ENCODE measurements at regions not wholly inside any gene's neighbourhood (a gene's known extent, or its start where the extent isn't known, plus 50 kb on each side); places are given as distances from the start of the nearest gene placed in this dataset.
"Not testable (repeated sequence)": the region's sequence is repeated elsewhere in the genome, so short reads cannot be mapped to it uniquely, and the experiment has no call there.

DNA sequence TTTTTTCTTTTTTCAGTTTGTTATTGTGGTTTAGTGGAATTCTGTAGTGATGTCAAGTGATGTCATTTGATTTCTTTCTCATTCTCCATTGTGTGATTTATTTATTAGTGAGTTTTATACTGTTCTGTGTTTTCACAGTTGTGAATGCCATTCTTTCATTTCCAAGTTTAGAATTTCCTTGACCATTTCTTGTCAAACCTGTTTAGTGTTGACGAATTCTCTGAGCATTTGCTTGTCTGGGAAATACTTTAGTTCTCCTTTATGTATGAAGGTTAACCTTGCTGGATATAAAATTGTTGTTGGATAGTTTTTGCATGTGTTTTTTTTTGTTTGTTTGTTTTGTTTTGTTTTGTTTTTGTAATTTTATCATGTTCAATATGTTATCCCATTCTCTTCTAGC, 633.6 kb upstream of the FAT3 start:
- DNase-seq = no peak

DNA sequence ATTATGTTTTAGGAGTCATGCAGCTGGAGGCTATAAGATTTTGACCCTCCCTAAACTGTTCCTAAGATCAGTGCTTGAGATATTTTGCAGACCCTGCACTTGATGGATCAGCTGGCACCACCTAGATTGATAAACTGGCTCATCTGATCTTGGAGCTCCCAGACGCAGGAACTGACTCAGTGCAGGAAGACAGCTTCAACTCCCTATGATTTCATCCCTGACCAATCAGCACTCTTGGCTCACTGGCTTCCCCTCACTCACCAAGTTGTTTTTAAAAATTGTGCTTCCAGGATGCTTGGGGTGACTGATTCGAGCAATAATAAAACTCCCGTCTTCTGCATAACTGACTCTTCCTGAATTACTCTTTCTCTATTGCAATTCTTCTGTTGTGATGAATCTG, 637.5 kb upstream of the FAT3 start:
- DNase-seq = no peak

DNA sequence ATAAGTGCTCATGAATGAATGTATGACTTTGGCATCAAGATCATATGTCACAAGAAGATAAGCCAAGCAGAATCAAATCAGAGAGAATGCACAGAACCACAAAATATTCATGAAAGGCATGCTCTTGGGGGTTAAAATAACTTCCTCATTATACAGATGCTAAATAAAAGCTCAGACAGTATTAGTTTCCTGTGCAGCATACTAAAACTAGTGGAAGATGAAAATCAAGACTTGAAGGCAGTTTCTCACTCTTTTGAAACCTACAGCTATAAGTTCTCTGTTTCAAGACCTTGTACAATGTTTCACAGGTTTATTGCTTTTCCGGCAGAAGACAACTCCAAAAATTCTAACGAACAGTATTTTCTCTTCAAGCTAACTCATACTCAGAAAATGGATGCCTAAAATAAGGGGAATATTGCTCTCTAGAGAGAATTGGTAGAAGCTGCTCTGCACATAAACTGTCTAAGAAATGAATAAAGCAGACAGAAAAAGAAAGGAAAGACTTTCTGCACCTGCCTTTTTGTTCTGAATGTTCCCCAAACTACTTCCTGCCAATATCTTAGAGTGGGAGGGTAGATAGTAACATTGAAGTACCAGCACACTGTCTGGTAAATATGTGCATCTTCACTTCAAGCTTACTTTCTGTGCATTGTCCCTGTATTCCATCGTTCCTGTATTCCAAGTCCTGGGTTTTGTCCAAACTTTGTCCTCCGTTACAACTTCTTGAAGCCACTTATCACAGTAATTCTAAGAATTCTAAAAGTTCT, 639.4 kb upstream of the FAT3 start:
- DNase-seq = no peak

DNA sequence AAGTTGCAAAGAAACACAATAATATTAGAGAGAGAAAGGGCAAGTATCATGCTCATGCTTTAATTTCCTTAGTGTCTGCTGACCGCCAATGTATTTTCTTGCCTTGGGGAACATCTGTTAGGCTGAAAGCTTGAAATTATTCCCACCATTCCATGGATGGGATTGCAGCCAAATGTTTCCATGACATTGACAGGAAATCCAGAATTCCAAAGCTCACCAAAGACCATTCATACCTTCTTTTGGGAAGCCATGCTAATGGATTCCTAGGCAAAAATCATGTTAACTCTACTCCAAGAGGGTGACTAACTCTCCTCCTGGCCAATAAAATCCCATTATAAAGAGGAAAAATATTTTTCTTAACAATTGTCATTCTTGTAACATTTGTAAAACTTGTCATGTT, 661.4 kb upstream of the FAT3 start:
- no peak for DNase-seq

DNA sequence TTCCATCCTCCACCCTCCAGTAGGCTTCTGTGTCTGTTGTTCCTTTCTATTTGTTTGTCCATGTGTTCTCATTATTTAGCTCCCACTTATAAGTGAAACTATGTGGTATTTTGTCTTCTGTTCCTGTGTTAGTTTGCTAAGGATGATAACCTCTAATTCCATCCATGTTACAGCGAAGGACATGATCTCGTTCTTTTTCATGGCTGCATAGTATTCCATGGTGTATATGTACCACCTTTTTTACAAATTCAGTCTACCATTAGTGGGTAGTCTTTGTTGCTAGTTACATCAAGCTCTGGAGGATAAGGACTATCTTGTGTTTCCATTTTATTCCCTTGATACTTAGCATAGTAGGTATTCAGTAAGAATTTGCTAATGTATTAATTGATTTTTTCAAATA, 664.2 kb upstream of the FAT3 start:
- DNase-seq = no peak

DNA sequence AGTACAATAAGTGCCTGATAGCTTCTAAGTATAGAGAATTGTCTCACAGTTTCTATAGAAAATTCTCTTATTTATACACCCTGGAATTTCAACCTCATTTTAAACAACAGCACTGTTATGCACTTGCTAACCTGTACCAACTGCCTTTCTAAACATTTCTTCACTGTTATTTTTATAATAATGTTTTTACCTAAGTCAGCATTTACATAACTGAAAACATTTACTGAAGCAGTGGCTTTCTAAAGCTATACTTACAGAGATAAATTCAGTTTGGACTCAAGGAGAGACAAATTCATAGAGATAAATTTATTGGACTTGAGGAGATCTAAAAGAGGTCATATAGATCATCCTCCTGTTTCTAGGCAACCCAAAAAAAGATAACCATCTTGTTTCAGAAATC, 686.6 kb upstream of the FAT3 start:
- DNase-seq = no peak

DNA sequence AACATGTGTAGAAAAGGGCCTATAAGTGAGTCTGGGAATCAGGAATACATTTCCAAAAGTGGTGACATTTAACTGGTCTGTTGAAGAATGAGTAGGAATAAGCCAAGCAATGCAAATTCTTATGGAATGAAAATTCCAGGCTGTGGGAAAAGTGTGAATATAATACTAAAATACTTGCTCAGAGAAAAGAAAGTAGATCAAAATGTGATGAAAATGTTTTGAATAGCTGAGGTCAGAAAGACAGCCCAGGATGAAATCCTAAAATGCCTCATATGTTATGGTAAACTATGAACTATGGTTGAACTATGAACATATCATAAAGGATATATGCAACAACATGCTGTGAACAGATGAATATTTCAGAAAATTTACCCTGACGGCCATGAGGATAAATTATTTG, 688.3 kb upstream of the FAT3 start:
- no peak for DNase-seq

DNA sequence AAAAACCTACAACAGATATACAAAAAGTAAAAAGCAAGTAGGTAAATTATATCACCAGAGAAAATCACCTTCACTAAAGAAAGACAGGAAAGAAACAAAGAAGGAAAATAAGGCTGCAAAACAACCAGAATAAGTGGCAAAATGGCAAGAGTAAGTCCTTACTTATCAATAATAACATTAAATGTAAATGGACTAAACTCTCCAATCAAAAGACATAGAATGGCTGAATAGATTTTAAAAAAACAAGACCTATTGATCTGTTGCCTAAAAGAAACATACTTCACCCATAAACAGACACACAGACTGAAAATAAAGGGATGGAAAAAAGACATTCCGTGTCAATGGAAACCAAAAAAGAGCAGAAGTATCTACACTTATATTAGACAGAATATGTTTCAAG, 695.7 kb upstream of the FAT3 start:
- DNase-seq = no peak

DNA sequence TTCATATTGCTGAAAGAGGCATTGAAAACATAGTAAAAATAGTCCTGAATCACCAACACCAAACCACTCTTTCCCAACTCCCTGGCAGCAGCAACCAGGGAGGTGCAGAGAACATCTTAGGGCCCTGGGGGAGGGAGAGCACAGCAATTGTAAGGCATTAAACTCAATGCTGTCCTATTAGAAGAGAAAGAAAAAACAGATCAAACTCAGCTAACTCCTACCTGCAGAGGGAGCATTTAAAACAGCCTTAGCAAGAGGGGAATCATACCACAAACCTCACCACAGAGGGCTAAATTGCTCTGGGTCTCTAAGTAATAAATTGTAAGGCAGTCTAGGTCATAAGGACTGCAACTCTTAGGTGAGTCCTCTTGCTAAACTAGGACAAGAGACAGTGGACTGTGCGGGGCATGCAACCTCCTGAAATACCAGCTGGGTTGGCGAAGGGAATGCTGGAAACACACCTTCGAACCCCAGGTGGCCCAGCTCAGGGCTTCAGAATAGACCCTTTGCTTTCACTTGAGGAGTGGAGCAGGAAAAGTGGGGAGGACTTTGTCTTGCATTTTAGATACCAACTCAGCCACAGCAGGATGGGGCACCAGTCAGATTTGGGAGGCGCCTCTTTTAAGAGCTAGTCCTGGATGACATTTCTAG, 697.1 kb upstream of the FAT3 start:
- no peak for DNase-seq

DNA sequence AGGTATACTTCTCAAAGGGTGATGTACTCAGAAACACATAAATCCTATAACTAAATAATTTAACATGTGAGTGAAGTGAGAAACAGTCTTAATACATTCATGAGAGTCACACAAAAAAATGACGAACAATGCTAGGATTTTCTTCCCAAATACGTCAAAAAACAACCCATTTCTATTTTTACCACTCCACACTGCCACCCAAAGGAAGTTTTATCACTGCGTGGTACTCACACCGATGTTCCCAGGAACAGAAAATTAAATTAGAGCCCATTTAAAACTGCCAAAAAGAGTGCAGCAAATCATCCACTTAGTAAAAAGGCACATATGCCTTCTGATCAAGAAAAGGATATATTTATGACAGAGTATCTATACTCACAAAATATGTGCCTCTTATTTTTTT, 710.9 kb upstream of the FAT3 start:
- no peak for DNase-seq

DNA sequence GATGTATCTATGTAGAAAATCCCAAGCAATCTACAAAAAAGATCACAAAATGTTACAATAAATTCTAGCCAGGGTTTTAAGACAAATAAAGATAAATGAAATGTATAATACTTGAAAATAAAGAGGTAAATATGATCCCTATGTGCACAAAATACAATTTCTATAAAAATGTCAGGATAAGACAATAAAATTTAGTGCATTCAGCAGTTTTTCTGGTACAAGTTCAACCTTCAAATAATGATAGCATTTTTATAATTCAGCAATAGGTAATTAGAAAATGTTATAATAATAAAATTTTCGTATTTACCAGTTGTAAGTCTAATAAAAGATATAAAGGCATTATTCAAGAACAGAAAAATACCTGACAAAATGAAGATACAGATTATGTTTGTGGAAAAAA, 726.8 kb upstream of the FAT3 start:
- no peak for DNase-seq

DNA sequence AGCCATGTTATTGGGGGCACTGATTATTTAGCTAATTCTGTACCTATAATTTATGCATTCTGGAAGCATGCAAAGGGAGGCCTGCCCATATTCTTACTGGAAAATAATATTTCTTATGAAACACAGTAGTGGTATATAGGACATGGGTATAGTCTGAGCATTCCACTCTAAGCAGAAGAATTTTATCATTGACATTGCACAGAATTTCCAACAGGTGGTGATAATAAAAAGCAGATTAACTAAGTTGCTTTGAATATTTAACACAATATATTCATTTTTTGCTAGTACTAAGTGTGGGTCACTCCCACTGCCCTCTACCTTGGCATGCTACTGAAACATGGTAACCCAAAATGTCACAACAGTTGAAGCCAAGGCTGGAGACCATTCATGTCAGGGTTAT, 728.8 kb upstream of the FAT3 start:
- DNase-seq = no peak

DNA sequence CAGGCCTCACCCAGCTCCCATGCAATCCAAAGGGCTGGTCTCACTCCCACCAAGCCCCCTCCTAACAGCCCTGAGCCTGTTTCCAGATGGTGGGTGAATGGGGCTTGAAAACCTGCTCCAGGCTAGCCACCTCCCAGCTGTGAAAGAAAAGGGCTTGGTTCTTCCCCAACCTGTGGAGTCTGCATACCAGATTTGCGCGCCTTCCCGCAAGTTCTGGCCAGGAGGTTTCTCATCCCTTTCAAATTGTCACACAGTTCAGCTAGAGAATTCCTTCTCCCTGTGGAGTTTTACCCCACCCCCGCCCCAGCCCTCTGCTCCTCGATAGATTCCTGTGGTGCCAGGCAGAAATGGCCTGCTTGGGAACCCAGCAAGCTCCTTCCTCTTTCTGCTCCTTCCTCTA, 734.6 kb upstream of the FAT3 start:
- no peak for DNase-seq

DNA sequence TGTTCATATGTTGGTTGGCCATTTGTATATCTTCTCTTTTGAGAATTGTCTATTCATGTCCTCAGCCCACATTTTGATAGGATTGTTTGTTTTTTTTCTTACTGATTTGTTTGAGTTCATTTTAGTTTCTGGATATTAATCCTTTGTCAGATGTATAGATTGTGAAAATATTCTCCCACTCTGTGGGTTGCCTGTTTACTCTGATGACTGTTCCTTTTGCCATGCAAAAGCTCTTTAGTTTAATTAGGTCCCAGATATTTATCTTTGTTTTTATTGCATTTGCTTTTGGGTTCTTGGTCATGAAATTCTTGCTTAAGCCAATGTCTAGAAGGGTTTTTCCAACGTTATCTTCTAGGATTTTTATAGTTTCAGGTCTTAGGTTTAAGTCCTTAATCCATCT, 740.7 kb upstream of the FAT3 start:
- DNase-seq = not testable (repeated sequence)

DNA sequence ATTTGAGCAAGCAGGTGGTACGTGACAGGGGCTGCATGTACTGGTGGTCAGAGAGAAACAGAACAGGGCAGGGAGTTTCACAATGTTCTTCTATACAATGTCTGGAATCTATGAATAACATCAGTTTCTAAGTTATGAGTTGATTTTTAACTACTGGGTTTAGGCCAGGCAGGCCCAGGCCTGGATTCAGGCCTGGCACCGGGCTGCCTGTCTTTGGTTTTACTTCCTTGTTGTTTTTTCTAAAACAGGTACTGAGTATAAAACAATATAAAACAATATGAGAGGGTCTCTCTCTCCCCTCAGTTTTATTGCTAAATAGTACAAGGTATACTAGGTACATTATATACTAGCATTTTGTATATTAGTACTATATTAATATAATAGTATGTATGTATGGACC, 742.7 kb upstream of the FAT3 start:
- DNase-seq = not testable (repeated sequence)

DNA sequence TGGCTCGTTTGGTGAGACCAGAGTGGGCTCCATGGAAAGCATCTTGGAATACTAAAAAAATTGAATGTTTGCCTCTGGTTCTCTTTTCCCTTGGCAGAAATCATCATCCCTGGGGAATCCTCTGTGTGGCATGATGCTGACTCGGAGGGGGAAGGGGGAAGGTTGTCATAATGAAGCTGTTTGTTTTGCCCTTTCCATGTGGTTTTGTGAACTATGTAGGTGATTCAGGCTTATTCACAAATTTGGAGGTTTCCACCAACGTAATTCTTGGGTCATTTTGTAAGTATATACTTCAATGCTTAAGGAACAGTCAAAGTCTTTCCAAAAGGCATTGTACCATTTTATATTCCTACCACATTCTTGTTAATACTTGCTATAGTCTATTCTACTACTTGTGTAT, 754.0 kb upstream of the FAT3 start:
- no peak for DNase-seq

DNA sequence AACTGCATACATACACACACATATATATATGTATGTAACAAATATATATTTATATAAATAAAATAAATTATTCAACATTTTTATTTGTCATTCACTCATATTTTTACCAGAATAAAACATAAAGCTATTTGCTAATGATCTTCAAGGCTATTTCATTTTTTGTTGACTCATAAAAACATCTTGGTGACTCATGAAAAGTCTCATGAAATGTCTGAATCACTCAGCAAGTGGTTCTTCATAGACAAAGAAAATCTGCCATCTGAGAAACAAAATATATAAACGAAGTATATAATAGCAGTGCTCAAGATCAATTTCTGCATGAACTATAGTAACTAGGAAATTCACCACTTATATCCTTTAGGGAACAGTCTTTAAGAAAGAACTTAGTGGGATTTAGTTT, 764.8 kb upstream of the FAT3 start:
- DNase-seq = no peak

DNA sequence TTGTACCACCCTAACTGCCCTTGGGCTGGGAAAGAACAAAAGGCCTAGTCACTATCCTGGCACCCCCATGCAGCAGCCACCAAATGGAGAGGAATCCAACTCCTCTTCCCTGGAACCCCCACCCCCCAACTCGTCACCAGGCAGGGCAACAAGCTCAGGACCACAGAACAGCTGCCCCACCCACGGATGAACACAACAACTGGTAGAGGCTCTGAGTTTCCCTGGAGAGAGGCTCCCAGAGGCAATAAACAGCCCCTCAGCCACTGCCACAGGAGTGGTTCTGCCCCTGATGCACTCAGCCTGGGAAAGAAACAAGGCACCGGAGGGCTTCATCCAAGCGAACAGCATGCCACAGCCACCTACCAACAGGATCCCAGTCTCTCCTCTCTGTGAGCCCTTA, 778.4 kb upstream of the FAT3 start:
- no peak for DNase-seq

DNA sequence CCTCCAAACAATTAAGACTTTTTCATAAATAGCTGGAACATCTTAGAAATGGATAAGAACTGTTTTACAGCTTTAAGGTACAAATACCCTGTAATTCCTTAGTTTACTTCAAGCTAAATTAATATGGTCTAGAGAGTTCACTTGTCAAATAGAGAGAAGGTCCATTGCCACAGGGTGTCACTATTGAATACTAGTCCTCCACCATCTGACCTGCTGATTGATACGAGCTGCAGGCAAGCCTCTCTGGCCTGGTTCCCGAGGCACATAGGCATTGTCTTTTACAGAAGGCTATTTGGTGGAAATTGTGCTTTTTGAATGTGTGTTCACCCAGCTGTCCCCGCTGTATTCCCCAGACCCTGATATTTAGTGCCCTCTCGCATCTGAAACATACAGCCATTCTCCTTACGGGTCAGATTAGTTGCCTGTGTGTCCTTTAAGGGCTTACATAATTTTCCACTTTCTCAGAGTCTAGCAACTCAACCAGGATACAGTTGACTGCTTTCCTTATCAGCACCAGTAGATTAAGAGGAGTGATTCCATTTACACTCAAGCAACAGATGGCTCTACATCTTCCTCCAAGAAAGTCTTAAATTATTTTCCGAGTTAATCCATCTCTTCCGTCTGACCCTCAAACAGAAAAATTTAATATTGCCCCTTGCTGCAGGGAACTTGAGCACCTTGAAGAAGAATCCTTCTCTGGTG, 788.8 kb upstream of the FAT3 start:
- DNase-seq = no peak

DNA sequence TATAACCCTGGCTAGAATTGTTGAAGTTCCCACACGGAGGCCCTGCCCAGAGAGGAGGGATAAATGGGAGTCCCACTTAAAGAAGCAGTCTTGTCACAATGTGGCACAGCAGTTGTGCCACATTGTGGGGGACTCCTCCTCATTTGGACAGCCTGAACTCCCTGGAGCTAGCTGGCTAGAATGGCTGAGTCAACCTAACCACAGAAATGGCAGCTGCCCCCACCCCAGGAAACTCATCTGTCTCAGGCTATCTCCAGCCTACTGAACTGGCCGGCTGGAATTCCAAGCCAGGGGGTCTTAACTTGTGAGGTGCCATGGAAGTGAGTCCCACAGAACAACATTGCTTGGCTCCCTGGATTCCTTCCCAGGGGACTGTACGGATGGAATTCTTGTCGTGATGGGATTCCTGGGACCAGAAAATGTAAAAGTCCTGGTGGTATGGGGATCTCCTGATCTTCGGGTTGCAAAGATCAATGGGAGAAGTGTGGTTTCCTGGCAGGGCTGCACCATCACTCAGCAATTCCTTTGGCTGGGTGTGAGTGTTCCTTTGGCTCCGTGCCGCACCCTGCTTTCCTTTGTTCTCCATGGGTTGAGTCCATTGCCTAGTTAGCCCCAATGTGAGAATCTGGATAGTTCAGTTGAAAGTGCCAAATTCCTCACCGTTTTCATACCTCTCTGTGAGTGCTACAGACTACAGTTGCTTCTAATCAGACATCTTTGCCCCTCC, 791.2 kb upstream of the FAT3 start:
- DNase-seq = no peak

DNA sequence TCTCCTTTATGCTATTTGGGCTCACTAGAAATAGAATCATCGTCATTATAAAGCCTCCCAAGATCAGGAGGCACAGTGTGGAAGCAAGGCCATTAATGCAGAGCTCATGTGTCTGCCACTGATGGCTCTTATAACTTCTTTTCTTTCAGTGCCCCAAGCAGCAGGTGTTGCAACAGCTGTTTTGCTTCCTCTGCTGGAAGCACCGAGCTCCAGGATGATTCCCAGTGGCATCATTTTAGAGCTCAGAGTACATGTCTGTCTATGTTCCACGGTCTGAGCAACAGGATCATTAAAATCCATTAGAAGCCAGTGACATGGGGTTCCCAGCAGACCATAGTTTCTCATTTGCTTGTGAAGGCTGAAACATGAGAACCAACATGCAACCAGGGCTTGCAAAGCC, 803.0 kb upstream of the FAT3 start:
- no peak for DNase-seq

DNA sequence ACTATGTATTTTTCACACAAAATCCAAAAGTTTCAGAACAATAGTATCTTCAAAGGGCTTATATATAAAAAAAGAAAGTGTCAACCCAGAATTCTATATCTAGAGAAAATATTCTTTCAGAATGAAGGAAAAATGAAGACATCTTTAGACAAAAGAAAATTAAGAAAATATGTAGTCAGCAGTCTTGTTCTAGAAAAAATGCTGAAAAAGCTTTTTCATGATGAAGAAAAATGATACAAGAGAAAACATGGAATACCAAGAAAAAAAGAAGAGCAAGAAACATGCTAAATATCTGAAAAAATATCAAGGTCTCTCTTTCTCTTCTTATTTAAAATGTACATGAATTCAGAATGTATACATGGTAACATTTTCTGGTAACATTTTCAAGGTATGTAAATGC, 816.8 kb upstream of the FAT3 start:
- no peak for DNase-seq

DNA sequence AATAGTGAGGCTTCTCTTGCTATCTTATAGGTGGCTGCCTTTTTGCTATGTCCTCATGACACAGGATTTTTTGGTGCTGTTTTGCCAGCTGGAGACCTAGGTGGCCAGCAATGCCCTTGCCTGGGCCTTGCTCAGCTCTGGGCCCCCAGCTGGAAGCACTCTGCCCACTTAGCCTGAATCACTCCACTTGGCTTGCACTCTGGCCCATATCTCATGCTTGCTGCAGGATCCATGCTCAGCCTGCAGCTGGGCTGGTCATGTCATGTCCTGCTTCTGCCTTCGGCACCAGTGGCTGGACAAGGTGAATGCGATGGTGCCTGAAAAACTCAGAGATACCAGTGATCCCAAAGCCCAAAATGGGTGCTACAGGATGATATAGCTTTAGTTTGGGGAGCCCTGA, 818.6 kb upstream of the FAT3 start:
- no peak for DNase-seq

DNA sequence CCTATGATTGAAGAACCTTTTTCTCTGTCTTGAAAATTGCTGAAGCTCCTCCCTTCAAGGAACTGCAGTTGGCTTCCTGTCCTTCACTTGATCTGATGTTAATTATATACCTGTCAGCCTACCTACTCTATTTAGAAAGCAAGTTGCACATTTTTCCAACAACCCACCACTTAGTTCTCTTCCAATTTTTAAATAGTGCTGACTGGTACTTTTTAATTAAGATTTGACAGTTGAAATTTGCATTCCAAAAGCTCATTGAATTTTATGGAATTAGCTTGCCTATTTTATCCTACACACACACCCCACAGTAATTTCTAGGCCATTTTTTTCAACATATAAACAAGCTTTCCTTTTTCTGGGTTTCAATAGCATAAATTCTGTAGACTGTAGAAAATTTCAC, 820.3 kb upstream of the FAT3 start:
- DNase-seq = no peak
